H9 (cell line): ENCODE measurements at regions not wholly inside any gene's neighbourhood (a gene's known extent, or its start where the extent isn't known, plus 50 kb on each side); places are given as distances from the start of the nearest gene placed in this dataset.

Source experiments
- DNase-seq: peaks from one replicate; pipeline ENCODE4 v3.0.0-alpha.2; 2017
- H2AFZ ChIP-seq: one replicate; pipeline ENCODE4 v1.6.1; 2013; ENCODE audit warnings: mild to moderate bottlenecking, low read length, control low read depth, moderate library complexity
- H2AK5ac ChIP-seq: 2 replicates; pipeline ENCODE4 v1.6.1; 2013; ENCODE audit warnings: low read length, control low read depth, mixed read lengths; ENCODE audit not compliant: insufficient read length
- H2BK120ac ChIP-seq: one replicate; pipeline ENCODE4 v1.6.1; 2013; ENCODE audit warnings: low read depth, mild to moderate bottlenecking, low read length, control low read depth, inconsistent platforms; ENCODE audit not compliant: poor library complexity, severe bottlenecking
- H2BK12ac ChIP-seq: 2 replicates; pipeline ENCODE4 v1.6.1; 2013; ENCODE audit warnings: low read length, control low read depth, mixed read lengths, low read depth; ENCODE audit not compliant: insufficient read length
- H2BK15ac ChIP-seq: 2 replicates; pipeline ENCODE4 v1.6.1; 2013; ENCODE audit warnings: low read depth, low read length, control low read depth
- H2BK20ac ChIP-seq: one replicate; pipeline ENCODE4 v1.6.1; 2013; ENCODE audit warnings: low read depth, mild to moderate bottlenecking, low read length, control low read depth, inconsistent platforms; ENCODE audit not compliant: poor library complexity, severe bottlenecking
- H2BK5ac ChIP-seq: 2 replicates; pipeline ENCODE4 v1.6.1; 2013; ENCODE audit warnings: low read length, control low read depth, mixed read lengths; ENCODE audit not compliant: insufficient read length
- H3K14ac ChIP-seq: 2 replicates; pipeline ENCODE4 v1.6.1; 2013; ENCODE audit warnings: low read length, control low read depth; ENCODE audit not compliant: insufficient read depth
- H3K18ac ChIP-seq: 2 replicates; pipeline ENCODE4 v1.6.1; 2013; ENCODE audit warnings: low read depth, mild to moderate bottlenecking, mixed read lengths, low read length, control low read depth; ENCODE audit not compliant: insufficient read length
- H3K23ac ChIP-seq: 2 replicates; pipeline ENCODE4 v1.6.1; 2013; ENCODE audit warnings: low read length, control low read depth, mixed read lengths, low read depth; ENCODE audit not compliant: insufficient read length
- H3K23me2 ChIP-seq: 2 replicates; pipeline ENCODE4 v1.6.1; 2013; ENCODE audit warnings: low read depth, mild to moderate bottlenecking, mixed read lengths, low read length, control low read depth; ENCODE audit not compliant: insufficient read length, poor library complexity, severe bottlenecking
- H3K27ac ChIP-seq: 2 replicates; pipeline ENCODE4 v1.5.1; 2013; ENCODE audit warnings: low read length, control low read depth, mixed read lengths, low read depth; ENCODE audit not compliant: insufficient read length
- H3K27me3 ChIP-seq: 2 replicates; pipeline ENCODE4 v1.6.1; 2013; ENCODE audit warnings: low read length, control low read depth, inconsistent platforms; ENCODE audit not compliant: insufficient read depth
- H3K4ac ChIP-seq: 2 replicates; pipeline ENCODE4 v1.6.1; 2013; ENCODE audit warnings: low read depth, mild to moderate bottlenecking, control low read depth, inconsistent platforms, low read length, moderate library complexity
- H3K4me1 ChIP-seq: 2 replicates; pipeline ENCODE4 v1.6.1; 2013; ENCODE audit warnings: low read length, control low read depth, inconsistent platforms; ENCODE audit not compliant: insufficient read depth
- H3K4me2 ChIP-seq: 2 replicates; pipeline ENCODE4 v1.6.1; 2013; ENCODE audit warnings: low read length, control low read depth, mixed read lengths; ENCODE audit not compliant: insufficient read length, insufficient read depth
- H3K56ac ChIP-seq: 2 replicates; pipeline ENCODE4 v1.6.1; 2013; ENCODE audit warnings: low read depth, mild to moderate bottlenecking, mixed read lengths, low read length, control low read depth; ENCODE audit not compliant: insufficient read length
- H3K79me1 ChIP-seq: 2 replicates; pipeline ENCODE4 v1.6.1; 2013; ENCODE audit warnings: low read depth, mild to moderate bottlenecking, moderate library complexity, low read length, control low read depth, inconsistent platforms; ENCODE audit not compliant: insufficient read depth, poor library complexity, severe bottlenecking
- H3K79me2 ChIP-seq: 2 replicates; pipeline ENCODE4 v1.6.1; 2013; ENCODE audit warnings: low read length, control low read depth, inconsistent platforms; ENCODE audit not compliant: insufficient read depth
- H3K9ac ChIP-seq: 2 replicates; pipeline ENCODE4 v1.6.1; 2013; ENCODE audit warnings: low read length, control low read depth, mixed read lengths; ENCODE audit not compliant: insufficient read length; ENCODE audit errors: extremely low read depth
- H3K9me3 ChIP-seq: one replicate; pipeline ENCODE4 v1.6.1; 2013; ENCODE audit warnings: low read depth, low read length, inconsistent platforms; ENCODE audit not compliant: control insufficient read depth
- H3T11ph ChIP-seq: one replicate; pipeline ENCODE4 v1.6.1; 2013; ENCODE audit warnings: mild to moderate bottlenecking, low read length, control low read depth, inconsistent platforms
- H4K20me1 ChIP-seq: one replicate; pipeline ENCODE4 v1.6.1; 2013; ENCODE audit not compliant: control insufficient read depth, insufficient read length, insufficient read depth
- H4K5ac ChIP-seq: 2 replicates; pipeline ENCODE4 v1.6.1; 2013; ENCODE audit warnings: low read depth, mild to moderate bottlenecking, mixed read lengths, low read length, control low read depth; ENCODE audit not compliant: insufficient read length
- H4K8ac ChIP-seq: replicated peaks from 2 replicates; pipeline ENCODE4 v1.6.1; 2013; ENCODE audit warnings: low read length, control low read depth, mixed read lengths, low read depth; ENCODE audit not compliant: insufficient read length
- H4K91ac ChIP-seq: 2 replicates; pipeline ENCODE4 v1.6.1; 2013; ENCODE audit warnings: low read depth, mild to moderate bottlenecking, moderate library complexity, mixed read lengths, low read length, control low read depth; ENCODE audit not compliant: insufficient read length
- H3K27ac Mint-ChIP-seq, 3 experiments: 2 replicates in 2 of 3; 3 replicates in 1 of 3; pipeline ENCODE4 v1.8.0; 2020 to 2021; ENCODE audit warnings: mixed read lengths in 3 of 3, mild to moderate bottlenecking in 1 of 3, moderate library complexity in 1 of 3
- H3K27me3 Mint-ChIP-seq: 2 replicates; pipeline ENCODE4 v1.8.0; 2021; ENCODE audit warnings: low read depth, mild to moderate bottlenecking, moderate library complexity, mixed read lengths
- H3K36me3 Mint-ChIP-seq, 3 experiments: 2 replicates in 2 of 3; 3 replicates in 1 of 3; pipeline ENCODE4 v1.8.0; 2020 to 2021; ENCODE audit warnings: low read depth in 3 of 3, mixed read lengths in 3 of 3; ENCODE audit not compliant: insufficient read depth in 1 of 3
- H3K4me1 Mint-ChIP-seq, 2 experiments: 2 replicates each; pipeline ENCODE4 v1.8.0; 2020; ENCODE audit warnings: mixed read lengths in 2 of 2
- H3K4me3 Mint-ChIP-seq, 2 experiments: 2 replicates in 1 of 2; 3 replicates in 1 of 2; pipeline ENCODE4 v1.8.0; 2020 to 2021; ENCODE audit warnings: mild to moderate bottlenecking in 2 of 2, mixed read lengths in 2 of 2, moderate library complexity in 1 of 2
- H3K9me3 Mint-ChIP-seq, 2 experiments: 2 replicates in 1 of 2; 3 replicates in 1 of 2; pipeline ENCODE4 v1.8.0; 2020; ENCODE audit warnings: mild to moderate bottlenecking in 2 of 2, mixed read lengths in 2 of 2, moderate library complexity in 1 of 2
- WGBS: extraction: QIAGEN DNeasy Blood & Tissue Kit; methylation state at CpG from one replicate; pipeline ENCODE4 v1.1.7; 2013; ENCODE audit warnings: missing lambda C conversion rate, low lambda C conversion rate, mixed read lengths; ENCODE audit not compliant: insufficient read length; ENCODE audit errors: extremely low coverage; 5-methylcytosine and 5-hydroxymethylcytosine counted together
- TF ChIP-seq, protein P1 (sequence below): fragments of 200-600 bp; sonication (generic); conservative IDR thresholded peaks from 3 replicates; pipeline ENCODE4 v1.8.0; 2021; ENCODE audit warnings: antibody characterized with exemption, mild to moderate bottlenecking

DNA sequence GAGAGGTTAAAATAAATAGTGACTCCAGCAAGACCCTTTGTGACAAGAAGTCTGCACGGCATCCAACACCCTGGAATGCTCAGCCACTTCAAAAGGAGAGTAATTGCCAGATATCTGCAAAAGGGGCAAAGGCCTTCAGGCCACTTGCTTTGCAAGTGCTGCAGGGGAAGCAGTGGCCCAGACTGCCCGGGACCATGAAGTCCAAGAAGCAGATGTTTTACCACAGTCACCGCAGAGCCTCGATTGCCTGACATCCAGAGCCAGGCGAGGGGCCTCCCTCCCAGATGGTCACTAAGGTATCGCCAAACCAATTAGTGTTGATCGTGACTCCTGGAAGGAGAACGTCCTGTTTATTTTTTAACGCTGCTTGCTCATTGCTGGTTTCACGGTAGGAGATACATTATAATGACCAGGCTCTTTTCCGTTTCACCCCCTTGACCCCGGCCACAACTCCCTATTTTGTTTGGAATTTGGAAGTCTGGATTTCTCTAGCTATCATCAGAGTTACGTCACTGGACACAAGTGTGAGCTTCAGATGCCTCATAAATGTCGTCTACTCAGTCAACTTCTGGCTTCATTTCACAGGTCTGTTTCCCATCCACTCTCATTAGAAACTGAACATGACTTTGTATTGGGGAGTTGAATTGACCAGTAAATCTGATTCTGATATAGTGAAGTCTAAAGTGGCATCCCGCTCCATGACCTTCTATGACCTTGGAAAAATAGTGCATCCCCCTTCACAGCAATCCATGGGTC lies 276.2 kb downstream of the WDR11 start:
- H3K4me1 ChIP-seq, result no peaks in the 10 kb centered on the region
- TF ChIP-seq, protein P1, sequence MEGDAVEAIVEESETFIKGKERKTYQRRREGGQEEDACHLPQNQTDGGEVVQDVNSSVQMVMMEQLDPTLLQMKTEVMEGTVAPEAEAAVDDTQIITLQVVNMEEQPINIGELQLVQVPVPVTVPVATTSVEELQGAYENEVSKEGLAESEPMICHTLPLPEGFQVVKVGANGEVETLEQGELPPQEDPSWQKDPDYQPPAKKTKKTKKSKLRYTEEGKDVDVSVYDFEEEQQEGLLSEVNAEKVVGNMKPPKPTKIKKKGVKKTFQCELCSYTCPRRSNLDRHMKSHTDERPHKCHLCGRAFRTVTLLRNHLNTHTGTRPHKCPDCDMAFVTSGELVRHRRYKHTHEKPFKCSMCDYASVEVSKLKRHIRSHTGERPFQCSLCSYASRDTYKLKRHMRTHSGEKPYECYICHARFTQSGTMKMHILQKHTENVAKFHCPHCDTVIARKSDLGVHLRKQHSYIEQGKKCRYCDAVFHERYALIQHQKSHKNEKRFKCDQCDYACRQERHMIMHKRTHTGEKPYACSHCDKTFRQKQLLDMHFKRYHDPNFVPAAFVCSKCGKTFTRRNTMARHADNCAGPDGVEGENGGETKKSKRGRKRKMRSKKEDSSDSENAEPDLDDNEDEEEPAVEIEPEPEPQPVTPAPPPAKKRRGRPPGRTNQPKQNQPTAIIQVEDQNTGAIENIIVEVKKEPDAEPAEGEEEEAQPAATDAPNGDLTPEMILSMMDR, result no peak
- Mint-ChIP-seq H3K36me3 (no peaks in the 10 kb centered on the region), H3K27me3 (no peaks in the 10 kb centered on the region; the same call in 1 of the 2 replicates), H3K4me3 (no peak overlapping the region), H3K9me3 (0 out of 5 replicates have a peak, but pooled peaks cover 2 to 4% of the 10 kb centered on the region in 2 experiments), H3K4me1 (no peaks in the 10 kb centered on the region; a peak in 1 of 4 replicates), H3K27ac (peak overlapping the region in 1 of 3 experiments; percentile 73; a peak in 3 of 7 replicates)
- no peak overlapping the region for H3K14ac ChIP-seq
- no peak overlapping the region for H3K4ac ChIP-seq
- H3K9ac ChIP-seq, result no peak overlapping the region
- no peak overlapping the region for H4K5ac ChIP-seq
- no peak overlapping the region for H4K8ac ChIP-seq
- no peak overlapping the region for H2BK5ac ChIP-seq
- H3T11ph ChIP-seq, result no peak overlapping the region
- H3K23me2 ChIP-seq, result no peaks in the 10 kb centered on the region
- WGBS, result no CpG with 5 or more reads among the region's 15 CpGs
- H2BK120ac ChIP-seq, result no peak overlapping the region
- H3K9me3 ChIP-seq, result no peaks in the 10 kb centered on the region
- no peak for DNase-seq
- no peak overlapping the region for H2BK15ac ChIP-seq
- H3K27me3 ChIP-seq, result no peaks in the 10 kb centered on the region
- no peaks in the 10 kb centered on the region for H3K79me2 ChIP-seq
- H2AFZ ChIP-seq, result no peak overlapping the region
- H3K27ac ChIP-seq, result no peak overlapping the region
- no peak overlapping the region for H3K4me2 ChIP-seq
- no peak overlapping the region for H3K56ac ChIP-seq
- no peaks in the 10 kb centered on the region for H4K20me1 ChIP-seq
- H3K23ac ChIP-seq, result no peak overlapping the region
- H3K79me1 ChIP-seq, result no peaks in the 10 kb centered on the region
- H2BK12ac ChIP-seq, result no peak overlapping the region
- no peak overlapping the region for H4K91ac ChIP-seq
- no peak overlapping the region for H3K18ac ChIP-seq
- no peak overlapping the region for H2BK20ac ChIP-seq
- no peak overlapping the region for H2AK5ac ChIP-seq
